ENCODE measurements at regions not wholly inside any gene's neighbourhood (a gene's known extent, or its start where the extent isn't known, plus 50 kb on each side); places are given as distances from the start of the nearest gene placed in this dataset.

DNA sequence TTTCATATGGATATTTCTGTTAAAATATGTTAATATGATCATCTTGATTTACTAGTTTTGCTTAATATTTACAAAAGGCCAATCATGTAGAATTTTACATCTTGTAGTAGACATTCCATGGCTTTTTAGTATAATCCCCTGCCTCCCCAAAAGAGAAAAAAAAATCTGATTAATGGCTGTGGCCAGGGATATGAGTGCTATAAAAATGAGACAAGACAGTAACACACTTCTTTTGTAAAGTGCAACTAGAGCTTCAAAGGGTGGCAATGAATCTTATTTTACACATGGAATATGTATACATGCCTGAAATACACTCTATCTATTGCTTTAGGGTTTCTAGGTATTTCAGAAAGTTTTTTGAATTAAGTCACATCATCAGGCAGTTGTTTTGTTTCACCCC lies 112.2 kb upstream of the NANOGP8 start:
- H3K27me3 ChIP-seq (ENCODE audit: control insufficient read depth, insufficient read depth, low read length), result no peaks in the 10 kb centered on the region
- H3K4me3 ChIP-seq (ENCODE audit: low read depth, low read length), result no peak overlapping the region
- H2AFZ ChIP-seq, result no peak overlapping the region
- H3K36me3 ChIP-seq (ENCODE audit: control insufficient read depth, insufficient read depth, low read length), result no peaks in the 10 kb centered on the region
- no peak for TF ChIP-seq CTCF (IDR thresholded peaks at IDR 0.05)
- H3K4me1 ChIP-seq, result no peaks in the 10 kb centered on the region
- no peaks in the 10 kb centered on the region for H3K79me2 ChIP-seq
- no peak overlapping the region for H3K4me2 ChIP-seq (ENCODE audit: low read length)
- no peak overlapping the region for H3K9ac ChIP-seq
- no peaks in the 10 kb centered on the region for H3K9me3 ChIP-seq (ENCODE audit: control insufficient read depth, low read length)
- no peak overlapping the region for H3K27ac ChIP-seq

DNA sequence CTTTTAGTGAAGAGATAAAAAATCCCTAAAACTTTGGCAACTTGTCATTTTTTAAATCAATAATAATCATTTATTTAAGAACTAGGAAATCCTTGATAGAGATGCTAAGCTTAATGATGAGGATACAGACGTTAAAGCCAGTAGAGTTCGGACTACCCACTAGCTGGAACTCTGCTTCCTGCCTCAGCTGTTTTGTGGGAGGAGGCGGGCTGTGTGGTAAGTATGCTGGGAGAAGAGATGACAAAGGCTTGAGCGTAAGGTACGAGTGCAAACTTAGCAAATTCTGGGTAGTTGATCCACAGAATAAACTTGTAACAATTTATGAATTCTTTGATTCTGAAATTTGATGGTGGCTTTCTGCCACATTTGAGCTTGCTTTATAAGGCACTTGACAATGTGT lies 111.2 kb upstream of the NANOGP8 start:
- no peak overlapping the region for H3K4me3 ChIP-seq (ENCODE audit: low read depth, low read length)

GRCh38 chr15:35195649-35196048 lies 110.6 kb upstream of the NANOGP8 start:
- Histone ChIP-seq H3K9me3 (ENCODE audit: control insufficient read depth, low read length) (no peaks in the 10 kb centered on the region), H3K4me2 (ENCODE audit: low read length) (no peak overlapping the region), H3K27ac (no peak overlapping the region), H3K79me2 (no peaks in the 10 kb centered on the region), H3K4me1 (no peaks in the 10 kb centered on the region), H3K9ac (no peak overlapping the region), H3K4me3 (ENCODE audit: low read depth, low read length) (no peak overlapping the region), H2AFZ (no peak overlapping the region), H3K36me3 (ENCODE audit: control insufficient read depth, insufficient read depth, low read length) (no peaks in the 10 kb centered on the region), H3K27me3 (ENCODE audit: control insufficient read depth, insufficient read depth, low read length) (no peaks in the 10 kb centered on the region)
- no peak for TF ChIP-seq CTCF (IDR thresholded peaks at IDR 0.05)

More for the DNA sequence above, 111.2 kb upstream of the NANOGP8 start:
- no peaks in the 10 kb centered on the region for H3K79me2 ChIP-seq
- no peak overlapping the region for H2AFZ ChIP-seq
- no peaks in the 10 kb centered on the region for H3K27me3 ChIP-seq (ENCODE audit: control insufficient read depth, insufficient read depth, low read length)
- no peak overlapping the region for H3K9ac ChIP-seq
- no peak overlapping the region for H3K4me2 ChIP-seq (ENCODE audit: low read length)
- no peaks in the 10 kb centered on the region for H3K36me3 ChIP-seq (ENCODE audit: control insufficient read depth, insufficient read depth, low read length)
- no peaks in the 10 kb centered on the region for H3K4me1 ChIP-seq
- H3K9me3 ChIP-seq (ENCODE audit: control insufficient read depth, low read length), result no peaks in the 10 kb centered on the region
- no peak overlapping the region for H3K27ac ChIP-seq
- no peak for TF ChIP-seq CTCF (IDR thresholded peaks at IDR 0.05)

GRCh38 chr15:35195031-35195430 lies 109.9 kb upstream of the NANOGP8 start:
- Histone ChIP-seq H2AFZ (no peak overlapping the region), H3K36me3 (ENCODE audit: control insufficient read depth, insufficient read depth, low read length) (no peaks in the 10 kb centered on the region), H3K27ac (no peak overlapping the region), H3K4me3 (ENCODE audit: low read depth, low read length) (no peak overlapping the region), H3K4me1 (no peaks in the 10 kb centered on the region), H3K9me3 (ENCODE audit: control insufficient read depth, low read length) (no peaks in the 10 kb centered on the region), H3K27me3 (ENCODE audit: control insufficient read depth, insufficient read depth, low read length) (no peaks in the 10 kb centered on the region), H3K9ac (no peak overlapping the region), H3K79me2 (no peaks in the 10 kb centered on the region), H3K4me2 (ENCODE audit: low read length) (no peak overlapping the region)
- no peak for TF ChIP-seq CTCF (IDR thresholded peaks at IDR 0.05)

DNA sequence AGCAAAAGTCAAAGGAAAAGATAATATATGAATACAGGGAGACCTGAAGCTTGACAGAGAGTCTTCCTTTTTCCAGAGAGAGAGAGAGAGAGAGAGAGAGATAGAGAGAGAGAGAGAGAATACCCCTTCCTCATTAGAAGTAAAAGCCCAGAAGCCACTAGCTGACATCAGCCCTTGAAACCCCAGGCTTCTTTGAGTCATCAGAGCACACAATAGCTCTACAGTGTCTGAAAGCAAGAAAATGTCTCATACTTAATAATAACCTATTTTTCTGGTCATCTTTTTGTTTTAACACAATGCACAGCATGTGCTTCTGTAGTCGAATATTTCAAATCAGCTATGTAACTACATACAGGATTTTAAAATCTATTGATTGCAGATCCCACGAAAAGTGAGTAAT lies 109.2 kb upstream of the NANOGP8 start:
- no peak overlapping the region for H3K4me2 ChIP-seq (ENCODE audit: low read length)
- H3K9ac ChIP-seq, result no peak overlapping the region
- H3K27ac ChIP-seq, result no peak overlapping the region
- no peaks in the 10 kb centered on the region for H3K27me3 ChIP-seq (ENCODE audit: control insufficient read depth, insufficient read depth, low read length)
- no peak for TF ChIP-seq CTCF (IDR thresholded peaks at IDR 0.05)
- no peaks in the 10 kb centered on the region for H3K4me1 ChIP-seq
- no peak overlapping the region for H2AFZ ChIP-seq
- H3K79me2 ChIP-seq, result no peaks in the 10 kb centered on the region
- H3K36me3 ChIP-seq (ENCODE audit: control insufficient read depth, insufficient read depth, low read length), result no peaks in the 10 kb centered on the region
- H3K9me3 ChIP-seq (ENCODE audit: control insufficient read depth, low read length), result no peaks in the 10 kb centered on the region
- no peak overlapping the region for H3K4me3 ChIP-seq (ENCODE audit: low read depth, low read length)
